ENCODE measurements at regions not wholly inside any gene's neighbourhood (a gene's known extent, or its start where the extent isn't known, plus 50 kb on each side); places are given as distances from the start of the nearest gene placed in this dataset.

- 57% methylated on average over 2 of the region's 2 CpGs for WGBS (ENCODE audit: insufficient coverage, low coverage, low lambda C conversion rate, missing lambda C conversion rate)
- no peaks in the 10 kb centered on the region for H3K4me1 ChIP-seq
- DNase-seq (no peak), ATAC-seq (no peak)
- no peaks in the 10 kb centered on the region for H3K36me3 ChIP-seq
- intact Hi-C loops (cut with DNase I): no loop called here
- H3K27me3 ChIP-seq: no peaks in the 10 kb centered on the region
- no peak overlapping the region for H3K27ac ChIP-seq
- H3K9me3 ChIP-seq: no peaks in the 10 kb centered on the region
- TF ChIP-seq POLR2A (IDR thresholded peaks at IDR 0.05) (no peak), CTCF (IDR thresholded peaks at IDR 0.05) (no peak)
- no peak overlapping the region for H3K4me3 ChIP-seq
These were observed 79.7 kb downstream of the MRPL32 start for GRCh38 chr7:43011879-43012278.

DNA sequence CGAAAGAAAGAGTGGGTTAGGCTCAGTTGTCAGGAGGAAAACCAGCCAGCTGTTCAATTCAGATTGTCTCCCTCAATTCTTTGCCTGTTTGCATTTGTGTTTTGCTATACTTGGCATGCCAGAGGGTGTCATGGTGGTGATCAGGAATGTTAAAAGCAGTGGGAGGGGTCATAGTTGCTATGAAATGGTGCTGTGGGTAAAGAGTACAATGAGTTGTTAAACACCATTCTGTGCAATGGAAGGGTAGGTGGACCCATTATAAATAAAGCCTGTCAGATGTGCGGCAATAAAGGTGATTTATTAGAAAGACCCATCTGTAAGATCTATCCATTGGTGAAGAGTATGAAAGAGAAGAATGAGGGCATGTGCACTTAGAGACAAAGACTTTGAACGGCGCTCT lies 82.2 kb downstream of the MRPL32 start:
- 66% methylated on average over 4 of the region's 4 CpGs for WGBS (ENCODE audit: insufficient coverage, low coverage, low lambda C conversion rate, missing lambda C conversion rate)
- intact Hi-C loops (cut with DNase I): no loop called here
- Histone ChIP-seq H3K9me3 (no peaks in the 10 kb centered on the region), H3K36me3 (no peaks in the 10 kb centered on the region), H3K27me3 (no peaks in the 10 kb centered on the region), H3K4me3 (no peak overlapping the region), H3K27ac (no peak overlapping the region), H3K4me1 (no peaks in the 10 kb centered on the region)
- ATAC-seq (no peak), DNase-seq (no peak)
- TF ChIP-seq CTCF (IDR thresholded peaks at IDR 0.05) (no peak), POLR2A (IDR thresholded peaks at IDR 0.05) (no peak)

DNA sequence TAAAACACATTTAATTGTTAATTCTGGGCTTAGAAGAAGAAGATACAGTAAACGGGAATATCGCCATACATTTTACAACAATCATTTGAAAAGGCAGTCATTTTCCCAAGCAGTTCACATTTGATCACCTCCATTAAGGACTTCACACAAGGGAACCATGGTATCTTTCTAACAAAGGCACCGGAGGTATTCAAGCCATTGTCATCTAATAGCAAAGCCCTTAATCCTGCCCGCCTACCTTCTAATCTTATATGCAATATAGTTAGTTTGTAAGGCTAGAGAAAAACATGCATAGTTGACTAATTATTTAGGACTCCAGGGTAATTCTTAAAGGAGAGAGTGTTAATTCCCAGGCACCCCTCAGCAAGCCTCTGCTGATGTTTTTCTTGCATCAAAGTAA lies 83.1 kb downstream of the MRPL32 start:
- no peaks in the 10 kb centered on the region for H3K36me3 ChIP-seq
- TF ChIP-seq CTCF (IDR thresholded peaks at IDR 0.05): no peak
- TF ChIP-seq POLR2A (IDR thresholded peaks at IDR 0.05): no peak
- no peak overlapping the region for H3K4me3 ChIP-seq
- no peak overlapping the region for H3K27ac ChIP-seq
- 54% methylated on average over 4 of the region's 4 CpGs for WGBS (ENCODE audit: insufficient coverage, low coverage, low lambda C conversion rate, missing lambda C conversion rate)
- ATAC-seq (no peak), DNase-seq (no peak)
- H3K9me3 ChIP-seq: no peaks in the 10 kb centered on the region
- intact Hi-C loops (cut with DNase I): no loop called here
- H3K4me1 ChIP-seq: no peaks in the 10 kb centered on the region
- H3K27me3 ChIP-seq: no peaks in the 10 kb centered on the region

DNA sequence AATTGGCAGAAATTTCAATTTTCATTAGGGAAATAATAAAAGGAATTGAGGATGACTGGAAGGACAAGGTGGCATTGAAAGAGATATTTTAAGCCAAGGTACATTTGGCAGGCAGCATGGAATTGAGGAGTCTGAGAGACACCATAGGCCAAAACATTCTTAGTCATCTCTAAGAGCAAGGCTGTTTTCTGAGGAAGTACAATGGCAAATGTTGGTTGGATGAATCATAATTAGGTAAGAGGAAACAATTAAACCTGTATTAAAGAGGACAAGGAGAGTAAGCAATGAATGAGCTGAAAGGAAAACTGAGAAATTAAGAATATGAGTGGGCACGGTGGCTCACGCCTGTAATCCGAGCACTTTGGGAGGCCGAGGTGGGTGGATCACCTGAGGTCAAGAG lies 86.3 kb downstream of the MRPL32 start:
- no peaks in the 10 kb centered on the region for H3K9me3 ChIP-seq
- WGBS (ENCODE audit: insufficient coverage, low coverage, low lambda C conversion rate, missing lambda C conversion rate): 61% methylated on average over 4 of the region's 4 CpGs
- H3K4me3 ChIP-seq: no peak overlapping the region
- intact Hi-C loops (cut with DNase I): no loop called here
- H3K4me1 ChIP-seq: no peaks in the 10 kb centered on the region
- no peaks in the 10 kb centered on the region for H3K36me3 ChIP-seq
- ATAC-seq (no peak), DNase-seq (no peak)
- no peaks in the 10 kb centered on the region for H3K27me3 ChIP-seq
- TF ChIP-seq POLR2A (IDR thresholded peaks at IDR 0.05) (no peak), CTCF (IDR thresholded peaks at IDR 0.05) (no peak)
- H3K27ac ChIP-seq: no peak overlapping the region

DNA sequence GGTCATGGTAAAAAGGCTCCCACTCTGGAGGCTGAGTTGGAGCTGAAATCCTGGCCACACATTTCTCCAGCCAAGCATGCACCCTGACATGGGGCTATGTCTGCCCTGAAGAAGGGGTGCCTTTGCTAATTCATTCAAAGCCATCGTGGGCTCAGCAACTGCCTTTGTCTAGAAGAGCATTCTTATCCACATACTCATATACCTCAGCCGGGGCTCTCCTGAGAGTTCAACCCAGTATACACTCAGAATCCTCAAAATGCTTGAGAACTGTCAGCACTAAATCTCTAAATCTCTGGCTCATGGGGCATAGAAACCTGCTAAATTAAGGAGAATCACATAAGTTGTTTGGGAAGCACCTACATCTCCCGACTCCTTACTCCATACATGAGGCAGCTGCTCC lies 89.3 kb downstream of the MRPL32 start:
- H3K36me3 ChIP-seq: no peaks in the 10 kb centered on the region
- ATAC-seq (no peak), DNase-seq (no peak)
- no peaks in the 10 kb centered on the region for H3K9me3 ChIP-seq
- no peak overlapping the region for H3K27ac ChIP-seq
- TF ChIP-seq POLR2A (IDR thresholded peaks at IDR 0.05): no peak
- no peak for TF ChIP-seq CTCF (IDR thresholded peaks at IDR 0.05)
- intact Hi-C loops (cut with DNase I): no loop called here
- H3K4me1 ChIP-seq: no peaks in the 10 kb centered on the region
- WGBS (ENCODE audit: insufficient coverage, low coverage, low lambda C conversion rate, missing lambda C conversion rate): 76% methylated on average over 3 of the region's 3 CpGs
- no peak overlapping the region for H3K4me3 ChIP-seq
- H3K27me3 ChIP-seq: no peaks in the 10 kb centered on the region
